ENCODE measurements at regions not wholly inside any gene's neighbourhood (a gene's known extent, or its start where the extent isn't known, plus 50 kb on each side); places are given as distances from the start of the nearest gene placed in this dataset.
"Not testable (repeated sequence)": the region's sequence is repeated elsewhere in the genome, so short reads cannot be mapped to it uniquely, and the experiment has no call there.

- TF ChIP-seq, protein P1, sequence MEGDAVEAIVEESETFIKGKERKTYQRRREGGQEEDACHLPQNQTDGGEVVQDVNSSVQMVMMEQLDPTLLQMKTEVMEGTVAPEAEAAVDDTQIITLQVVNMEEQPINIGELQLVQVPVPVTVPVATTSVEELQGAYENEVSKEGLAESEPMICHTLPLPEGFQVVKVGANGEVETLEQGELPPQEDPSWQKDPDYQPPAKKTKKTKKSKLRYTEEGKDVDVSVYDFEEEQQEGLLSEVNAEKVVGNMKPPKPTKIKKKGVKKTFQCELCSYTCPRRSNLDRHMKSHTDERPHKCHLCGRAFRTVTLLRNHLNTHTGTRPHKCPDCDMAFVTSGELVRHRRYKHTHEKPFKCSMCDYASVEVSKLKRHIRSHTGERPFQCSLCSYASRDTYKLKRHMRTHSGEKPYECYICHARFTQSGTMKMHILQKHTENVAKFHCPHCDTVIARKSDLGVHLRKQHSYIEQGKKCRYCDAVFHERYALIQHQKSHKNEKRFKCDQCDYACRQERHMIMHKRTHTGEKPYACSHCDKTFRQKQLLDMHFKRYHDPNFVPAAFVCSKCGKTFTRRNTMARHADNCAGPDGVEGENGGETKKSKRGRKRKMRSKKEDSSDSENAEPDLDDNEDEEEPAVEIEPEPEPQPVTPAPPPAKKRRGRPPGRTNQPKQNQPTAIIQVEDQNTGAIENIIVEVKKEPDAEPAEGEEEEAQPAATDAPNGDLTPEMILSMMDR (IDR thresholded peaks at IDR 0.05; ENCODE audit: low read length) = not testable (repeated sequence)
- TF ChIP-seq EZH2phosphoT487 (IDR thresholded peaks at IDR 0.05; ENCODE audit: low read length); EZH2 (optimal IDR thresholded peaks at IDR 0.05; ENCODE audit: low read depth, low read length): not testable (repeated sequence)
These were observed 168.0 kb upstream of the SPRED2 start for GRCh38 chr2:65600351-65600750.
